ENCODE measurements at regions not wholly inside any gene's neighbourhood (a gene's known extent, or its start where the extent isn't known, plus 50 kb on each side); places are given as distances from the start of the nearest gene placed in this dataset.

DNA sequence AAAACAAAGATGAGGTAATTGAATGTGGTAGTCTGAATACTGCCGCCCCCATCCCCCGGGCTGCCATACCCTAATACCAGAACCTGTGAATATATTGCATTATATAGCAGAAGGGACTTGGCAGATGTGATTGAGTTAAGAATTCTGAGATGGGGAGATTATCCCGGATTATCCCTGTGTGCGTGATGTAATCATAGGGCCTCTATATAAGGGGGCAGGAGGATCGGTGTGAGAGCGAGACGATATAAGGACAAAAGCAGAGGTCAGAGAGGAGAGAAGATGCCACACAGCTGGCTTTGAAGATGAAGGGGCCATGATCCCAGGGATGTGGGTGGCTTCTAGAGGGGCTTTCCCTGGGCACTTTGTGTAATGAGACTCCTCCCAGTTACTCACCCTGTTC lies 101.7 kb upstream of the TLE1 start:
- Histone ChIP-seq H3K4me3 (ENCODE audit: low read length) (no peak overlapping the region), H3K36me3 (ENCODE audit: insufficient read depth, low read length) (no peaks in the 10 kb centered on the region), H3K9me3 (ENCODE audit: control insufficient read depth in 1 of 2, insufficient read depth in 1 of 2, low read length in 2 of 2) (no peaks in the 10 kb centered on the region), H3K4me1 (ENCODE audit: insufficient read depth, low read length) (no peaks in the 10 kb centered on the region), H3K27ac (ENCODE audit: low read depth in 1 of 2, low read length in 2 of 2) (no peak overlapping the region), H3K27me3 (ENCODE audit: control insufficient read depth in 1 of 2, insufficient read depth in 2 of 2, low read length in 2 of 2) (no peaks in the 10 kb centered on the region)
- no peak overlapping the region for H3K27ac Mint-ChIP-seq
- no peaks in the 10 kb centered on the region for H3K27me3 Mint-ChIP-seq
- CTCF ChIA-PET = no interaction called here
- no peaks in the 10 kb centered on the region for H3K4me1 Mint-ChIP-seq (ENCODE audit: low read depth)
- POLR2A ChIA-PET = no interaction called here
- TF ChIP-seq CTCF (IDR thresholded peaks at IDR 0.05) = no peak
- H3K9me3 Mint-ChIP-seq = peaks cover 2% of the 10 kb centered on the region
- H3K4me3 Mint-ChIP-seq = no peak overlapping the region
- ATAC-seq (ENCODE audit: poor library complexity) (no peak), DNase-seq (no peak)
- H3K36me3 Mint-ChIP-seq (ENCODE audit: low read depth) = no peaks in the 10 kb centered on the region
- intact Hi-C loops (cut with DNase I, micrococcal nuclease) = no loop called here

DNA sequence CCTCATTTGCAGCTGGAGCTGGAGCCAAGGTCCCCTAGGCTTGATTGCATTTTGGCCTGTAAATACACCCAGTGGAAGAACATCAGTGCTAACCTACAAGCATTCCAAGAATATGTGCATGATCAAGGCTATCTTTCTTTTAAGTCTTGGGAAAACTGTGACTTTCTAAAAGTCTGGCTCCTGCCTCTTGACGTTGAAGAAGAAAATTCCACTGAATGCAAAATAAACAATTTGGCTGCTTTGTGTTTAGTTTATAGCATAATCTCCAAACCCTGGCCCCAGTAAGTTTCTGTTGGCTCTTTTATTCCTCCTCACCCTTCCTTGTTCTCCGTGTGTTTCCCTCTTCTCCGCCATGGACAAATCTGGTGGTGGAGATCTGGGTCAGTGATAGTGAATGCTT lies 109.3 kb upstream of the TLE1 start:
- Mint-ChIP-seq H3K36me3 (ENCODE audit: low read depth) (no peaks in the 10 kb centered on the region), H3K4me3 (no peak overlapping the region), H3K27ac (no peak overlapping the region), H3K4me1 (ENCODE audit: low read depth) (no peaks in the 10 kb centered on the region), H3K27me3 (no peaks in the 10 kb centered on the region), H3K9me3 (no peaks in the 10 kb centered on the region)
- no peaks in the 10 kb centered on the region for H3K9me3 ChIP-seq (ENCODE audit: control insufficient read depth in 1 of 2, insufficient read depth in 1 of 2, low read length in 2 of 2)
- no peak for DNase-seq
- no peaks in the 10 kb centered on the region for H3K4me1 ChIP-seq (ENCODE audit: insufficient read depth, low read length)
- CTCF ChIA-PET = no interaction called here
- no peak for ATAC-seq (ENCODE audit: poor library complexity)
- no peak overlapping the region for H3K27ac ChIP-seq (ENCODE audit: low read depth in 1 of 2, low read length in 2 of 2)
- H3K27me3 ChIP-seq (ENCODE audit: control insufficient read depth in 1 of 2, insufficient read depth in 2 of 2, low read length in 2 of 2) = no peaks in the 10 kb centered on the region
- POLR2A ChIA-PET = no interaction called here
- H3K36me3 ChIP-seq (ENCODE audit: insufficient read depth, low read length) = no peaks in the 10 kb centered on the region
- intact Hi-C loops (cut with DNase I, micrococcal nuclease) = no loop called here
- no peak for TF ChIP-seq CTCF (IDR thresholded peaks at IDR 0.05)
- H3K4me3 ChIP-seq (ENCODE audit: low read length) = no peak overlapping the region

DNA sequence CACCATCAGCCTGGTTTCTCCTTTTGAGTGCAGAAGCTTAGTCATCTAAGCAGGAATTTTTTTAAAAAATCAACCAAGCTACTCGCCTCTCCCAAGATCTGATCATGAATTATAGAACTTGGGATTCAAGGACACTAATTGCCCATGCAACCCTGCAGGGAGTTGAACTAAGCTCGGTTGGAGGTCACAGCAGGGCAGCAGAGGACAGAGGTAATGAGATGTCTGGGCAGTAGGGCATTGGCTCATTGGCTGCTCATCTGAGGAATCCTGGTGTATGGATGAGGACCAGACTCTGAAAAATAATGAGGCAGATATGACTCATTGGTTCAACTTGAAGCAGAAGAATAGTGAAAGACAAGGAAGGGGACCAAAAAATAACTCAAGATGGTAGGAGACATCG lies 111.8 kb upstream of the TLE1 start:
- POLR2A ChIA-PET = no interaction called here
- no peaks in the 10 kb centered on the region for H3K27me3 ChIP-seq (ENCODE audit: control insufficient read depth in 1 of 2, insufficient read depth in 2 of 2, low read length in 2 of 2)
- no peak overlapping the region for H3K27ac Mint-ChIP-seq

More for the DNA sequence above, 111.8 kb upstream of the TLE1 start:
- intact Hi-C loops (cut with DNase I, micrococcal nuclease) = no loop called here
- DNase-seq (no peak), ATAC-seq (ENCODE audit: poor library complexity) (no peak)
- H3K9me3 Mint-ChIP-seq = no peaks in the 10 kb centered on the region
- Histone ChIP-seq H3K4me3 (ENCODE audit: low read length) (no peak overlapping the region), H3K9me3 (ENCODE audit: control insufficient read depth in 1 of 2, insufficient read depth in 1 of 2, low read length in 2 of 2) (no peaks in the 10 kb centered on the region), H3K27ac (ENCODE audit: low read depth in 1 of 2, low read length in 2 of 2) (no peak overlapping the region), H3K36me3 (ENCODE audit: insufficient read depth, low read length) (no peaks in the 10 kb centered on the region), H3K4me1 (ENCODE audit: insufficient read depth, low read length) (no peaks in the 10 kb centered on the region)
- no peak overlapping the region for H3K4me3 Mint-ChIP-seq
- no peaks in the 10 kb centered on the region for H3K36me3 Mint-ChIP-seq (ENCODE audit: low read depth)
- CTCF ChIA-PET = no interaction called here
- H3K4me1 Mint-ChIP-seq (ENCODE audit: low read depth) = no peaks in the 10 kb centered on the region
- TF ChIP-seq CTCF (IDR thresholded peaks at IDR 0.05) = no peak
- H3K27me3 Mint-ChIP-seq = no peaks in the 10 kb centered on the region

Data from CD4-positive, alpha-beta T cell (primary cell).